ENCODE measurements at regions not wholly inside any gene's neighbourhood (a gene's known extent, or its start where the extent isn't known, plus 50 kb on each side); places are given as distances from the start of the nearest gene placed in this dataset.

DNA sequence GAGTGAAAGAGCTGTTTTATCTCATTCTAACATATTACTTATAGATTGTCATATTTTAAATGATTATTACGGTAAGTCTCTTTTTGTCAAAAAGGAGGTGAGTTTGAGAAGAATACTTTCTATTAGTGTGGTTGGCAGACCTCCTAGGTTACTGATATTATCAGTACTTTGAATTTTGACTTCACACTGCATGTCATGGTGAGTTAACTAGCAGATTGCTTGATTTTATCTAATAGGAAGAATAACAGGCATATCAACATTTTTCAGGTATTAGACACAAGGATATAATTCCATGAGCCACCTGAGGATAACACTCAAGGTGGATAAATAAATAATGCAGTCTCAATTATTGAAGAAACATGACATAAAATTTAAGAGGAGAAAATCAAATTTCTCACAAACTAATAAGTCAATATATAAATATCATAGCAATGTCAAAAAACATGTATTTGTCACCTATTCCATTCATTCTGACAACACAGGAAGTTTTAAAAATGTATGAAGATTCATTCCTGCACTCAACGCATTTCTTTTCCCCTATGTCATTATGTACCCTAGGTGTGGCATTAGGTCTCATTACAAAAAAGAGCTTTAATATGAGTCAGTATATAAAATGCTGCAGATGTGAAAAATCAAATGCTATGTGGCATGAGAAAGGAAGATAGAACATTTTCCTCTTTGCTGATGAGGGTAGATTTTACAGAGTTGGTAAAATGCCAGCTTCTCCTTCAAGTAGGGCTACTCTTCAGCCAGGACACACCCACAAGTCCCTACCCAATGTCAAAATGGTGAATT is 1621.6 kb downstream of the REEP3 start:
- no peak for TF ChIP-seq POLR2AphosphoS5 (IDR thresholded peaks at IDR 0.05)
- TF ChIP-seq, protein P1, sequence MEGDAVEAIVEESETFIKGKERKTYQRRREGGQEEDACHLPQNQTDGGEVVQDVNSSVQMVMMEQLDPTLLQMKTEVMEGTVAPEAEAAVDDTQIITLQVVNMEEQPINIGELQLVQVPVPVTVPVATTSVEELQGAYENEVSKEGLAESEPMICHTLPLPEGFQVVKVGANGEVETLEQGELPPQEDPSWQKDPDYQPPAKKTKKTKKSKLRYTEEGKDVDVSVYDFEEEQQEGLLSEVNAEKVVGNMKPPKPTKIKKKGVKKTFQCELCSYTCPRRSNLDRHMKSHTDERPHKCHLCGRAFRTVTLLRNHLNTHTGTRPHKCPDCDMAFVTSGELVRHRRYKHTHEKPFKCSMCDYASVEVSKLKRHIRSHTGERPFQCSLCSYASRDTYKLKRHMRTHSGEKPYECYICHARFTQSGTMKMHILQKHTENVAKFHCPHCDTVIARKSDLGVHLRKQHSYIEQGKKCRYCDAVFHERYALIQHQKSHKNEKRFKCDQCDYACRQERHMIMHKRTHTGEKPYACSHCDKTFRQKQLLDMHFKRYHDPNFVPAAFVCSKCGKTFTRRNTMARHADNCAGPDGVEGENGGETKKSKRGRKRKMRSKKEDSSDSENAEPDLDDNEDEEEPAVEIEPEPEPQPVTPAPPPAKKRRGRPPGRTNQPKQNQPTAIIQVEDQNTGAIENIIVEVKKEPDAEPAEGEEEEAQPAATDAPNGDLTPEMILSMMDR (IDR thresholded peaks at IDR 0.05), result no peak
- no peak for TF ChIP-seq POLR2A (IDR thresholded peaks at IDR 0.05)
- no peak for TF ChIP-seq EP300 (IDR thresholded peaks at IDR 0.05)
